ENCODE measurements at regions not wholly inside any gene's neighbourhood (a gene's known extent, or its start where the extent isn't known, plus 50 kb on each side); places are given as distances from the start of the nearest gene placed in this dataset.

DNA sequence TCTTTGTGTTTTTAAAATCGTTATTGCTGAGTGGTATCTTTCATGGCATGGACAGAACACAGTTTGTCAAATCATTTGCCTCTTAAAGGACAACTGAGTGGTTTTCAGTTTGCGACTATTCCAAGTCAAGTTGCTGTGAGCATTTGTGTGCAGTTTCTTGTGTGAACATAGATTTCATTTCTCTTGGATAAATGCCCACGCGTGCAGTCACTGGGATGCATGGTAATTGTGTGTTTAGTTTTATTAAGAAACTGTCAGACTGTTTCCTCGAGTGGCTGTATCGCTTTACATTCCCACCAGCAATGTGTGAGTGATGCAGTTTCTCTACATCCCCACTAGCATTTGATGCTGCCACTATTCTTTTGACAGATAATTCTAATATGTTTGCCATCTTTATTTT lies 154.0 kb upstream of the ARL4C start:
- Histone ChIP-seq H3K9ac (ENCODE audit: low read depth in 1 of 2, low read length in 2 of 2) (no peak overlapping the region), H3K36me3 (ENCODE audit: control insufficient read depth in 2 of 2, insufficient read depth in 2 of 2, low read length in 2 of 2) (no peaks in the 10 kb centered on the region), H3K9me3 (ENCODE audit: control insufficient read depth in 2 of 2, low read length in 2 of 2) (no peaks in the 10 kb centered on the region), H3K27ac (ENCODE audit: low read depth in 2 of 2, low read length in 2 of 2) (no peak overlapping the region), H3K27me3 (ENCODE audit: control insufficient read depth in 2 of 2, insufficient read depth in 2 of 2, low read length in 2 of 2) (peaks cover 0 to 3% of the 10 kb centered on the region in 2 donors), H3K4me3 (ENCODE audit: low read length in 2 of 2) (no peak overlapping the region), H3K4me1 (ENCODE audit: control insufficient read depth in 2 of 2, insufficient read depth in 2 of 2, low read length in 2 of 2) (no peaks in the 10 kb centered on the region)

DNA sequence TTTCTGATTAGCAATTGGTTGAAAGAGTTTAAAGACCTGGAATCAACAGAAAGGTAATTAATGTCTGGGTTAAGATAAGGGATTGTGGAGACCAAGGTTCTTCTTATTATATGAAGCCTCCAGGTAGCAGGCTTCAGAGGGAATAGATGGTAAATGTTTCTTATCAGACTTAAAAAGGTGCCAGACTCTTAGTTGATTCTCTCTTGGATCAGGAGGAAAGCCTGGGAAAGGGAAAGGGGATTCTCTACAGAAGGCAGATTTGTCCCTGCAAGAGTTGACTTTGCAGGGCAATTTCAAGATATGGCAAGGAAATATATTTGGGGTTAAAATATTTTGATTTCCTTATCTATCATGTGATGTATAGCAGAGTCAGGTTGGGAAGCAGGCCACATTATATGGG lies 153.1 kb upstream of the ARL4C start:
- no peak overlapping the region for H3K4me3 ChIP-seq (ENCODE audit: low read length in 2 of 2)
- no peaks in the 10 kb centered on the region for H3K4me1 ChIP-seq (ENCODE audit: control insufficient read depth in 2 of 2, insufficient read depth in 2 of 2, low read length in 2 of 2)
- H3K27me3 ChIP-seq (ENCODE audit: control insufficient read depth in 2 of 2, insufficient read depth in 2 of 2, low read length in 2 of 2) = peaks cover 0 to 3% of the 10 kb centered on the region in 2 donors
- H3K36me3 ChIP-seq (ENCODE audit: control insufficient read depth in 2 of 2, insufficient read depth in 2 of 2, low read length in 2 of 2) = no peaks in the 10 kb centered on the region
- H3K27ac ChIP-seq (ENCODE audit: low read depth in 2 of 2, low read length in 2 of 2) = no peak overlapping the region
- H3K9me3 ChIP-seq (ENCODE audit: control insufficient read depth in 2 of 2, low read length in 2 of 2) = no peaks in the 10 kb centered on the region
- no peak overlapping the region for H3K9ac ChIP-seq (ENCODE audit: low read depth in 1 of 2, low read length in 2 of 2)

- no peaks in the 10 kb centered on the region for H3K4me1 ChIP-seq (ENCODE audit: control insufficient read depth in 2 of 2, insufficient read depth in 2 of 2, low read length in 2 of 2)
- no peak overlapping the region for H3K4me3 ChIP-seq (ENCODE audit: low read length in 2 of 2)
- peaks cover 5 to 8% of the 10 kb centered on the region in 2 donors for H3K9me3 ChIP-seq (ENCODE audit: control insufficient read depth in 2 of 2, low read length in 2 of 2)
- H3K27ac ChIP-seq (ENCODE audit: low read depth in 2 of 2, low read length in 2 of 2) = no peak overlapping the region
- H3K36me3 ChIP-seq (ENCODE audit: control insufficient read depth in 2 of 2, insufficient read depth in 2 of 2, low read length in 2 of 2) = no peaks in the 10 kb centered on the region
- no peak overlapping the region for H3K9ac ChIP-seq (ENCODE audit: low read depth in 1 of 2, low read length in 2 of 2)
- no peaks in the 10 kb centered on the region for H3K27me3 ChIP-seq (ENCODE audit: control insufficient read depth in 2 of 2, insufficient read depth in 2 of 2, low read length in 2 of 2)
Observed at GRCh38 chr2:234643407-234643806, 146.5 kb upstream of the ARL4C start.

GRCh38 chr2:234641086-234641485 lies 144.2 kb upstream of the ARL4C start:
- no peak overlapping the region for H3K4me3 ChIP-seq (ENCODE audit: low read length in 2 of 2)

DNA sequence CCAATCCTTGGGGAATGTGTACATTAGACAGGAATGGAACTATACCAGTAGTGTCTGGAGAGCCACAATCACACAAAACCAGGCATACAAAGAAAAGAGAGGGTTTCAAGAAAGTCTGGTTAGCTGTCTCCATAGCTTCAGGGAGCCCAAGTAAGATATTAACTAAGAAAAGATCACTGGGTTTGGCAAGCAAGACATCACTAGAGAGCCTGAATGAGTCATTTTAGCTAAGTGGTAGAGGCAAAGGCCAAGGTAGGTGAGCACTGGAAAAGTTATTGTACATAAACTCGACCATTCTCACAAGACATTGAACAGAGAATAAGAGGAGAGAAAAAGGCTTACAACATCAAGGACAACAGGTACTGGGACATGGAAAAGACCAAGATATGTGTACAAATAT lies 143.8 kb upstream of the ARL4C start:
- Histone ChIP-seq H3K9me3 (ENCODE audit: control insufficient read depth in 2 of 2, low read length in 2 of 2) (peaks cover 5 to 8% of the 10 kb centered on the region in 2 donors), H3K27me3 (ENCODE audit: control insufficient read depth in 2 of 2, insufficient read depth in 2 of 2, low read length in 2 of 2) (no peaks in the 10 kb centered on the region), H3K4me3 (ENCODE audit: low read length in 2 of 2) (no peak overlapping the region), H3K36me3 (ENCODE audit: control insufficient read depth in 2 of 2, insufficient read depth in 2 of 2, low read length in 2 of 2) (no peaks in the 10 kb centered on the region), H3K4me1 (ENCODE audit: control insufficient read depth in 2 of 2, insufficient read depth in 2 of 2, low read length in 2 of 2) (no peaks in the 10 kb centered on the region), H3K9ac (ENCODE audit: low read depth in 1 of 2, low read length in 2 of 2) (no peak overlapping the region), H3K27ac (ENCODE audit: low read depth in 2 of 2, low read length in 2 of 2) (no peak overlapping the region)

More at GRCh38 chr2:234641086-234641485, 144.2 kb upstream of the ARL4C start:
- H3K27me3 ChIP-seq (ENCODE audit: control insufficient read depth in 2 of 2, insufficient read depth in 2 of 2, low read length in 2 of 2) = no peaks in the 10 kb centered on the region
- H3K9me3 ChIP-seq (ENCODE audit: control insufficient read depth in 2 of 2, low read length in 2 of 2) = peaks cover 5 to 8% of the 10 kb centered on the region in 2 donors
- H3K4me1 ChIP-seq (ENCODE audit: control insufficient read depth in 2 of 2, insufficient read depth in 2 of 2, low read length in 2 of 2) = no peaks in the 10 kb centered on the region
- H3K27ac ChIP-seq (ENCODE audit: low read depth in 2 of 2, low read length in 2 of 2) = no peak overlapping the region
- H3K9ac ChIP-seq (ENCODE audit: low read depth in 1 of 2, low read length in 2 of 2) = no peak overlapping the region
- no peaks in the 10 kb centered on the region for H3K36me3 ChIP-seq (ENCODE audit: control insufficient read depth in 2 of 2, insufficient read depth in 2 of 2, low read length in 2 of 2)

DNA sequence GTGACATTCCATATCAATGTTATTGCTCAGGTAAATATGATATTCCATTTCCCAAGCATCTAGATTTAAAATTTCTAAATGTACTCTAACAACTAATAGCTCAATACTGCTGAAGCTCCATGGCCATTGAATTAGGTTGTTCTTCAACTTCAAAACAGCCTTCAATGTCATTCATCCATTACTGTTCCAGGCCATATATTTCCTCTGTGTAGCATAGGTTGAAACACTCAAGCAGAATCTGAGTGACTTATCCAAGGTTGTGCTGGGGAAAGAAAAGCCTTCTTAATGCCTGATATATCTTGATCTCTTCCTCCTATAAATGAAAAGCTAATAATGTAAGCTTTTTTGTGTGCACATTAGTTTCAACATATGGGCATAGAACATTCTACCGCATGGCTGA lies 142.1 kb upstream of the ARL4C start:
- Histone ChIP-seq H3K4me1 (ENCODE audit: control insufficient read depth in 2 of 2, insufficient read depth in 2 of 2, low read length in 2 of 2) (no peaks in the 10 kb centered on the region), H3K9ac (ENCODE audit: low read depth in 1 of 2, low read length in 2 of 2) (no peak overlapping the region), H3K9me3 (ENCODE audit: control insufficient read depth in 2 of 2, low read length in 2 of 2) (peaks cover 5 to 6% of the 10 kb centered on the region in 2 donors), H3K4me3 (ENCODE audit: low read length in 2 of 2) (no peak overlapping the region), H3K27ac (ENCODE audit: low read depth in 2 of 2, low read length in 2 of 2) (no peak overlapping the region), H3K27me3 (ENCODE audit: control insufficient read depth in 2 of 2, insufficient read depth in 2 of 2, low read length in 2 of 2) (no peaks in the 10 kb centered on the region), H3K36me3 (ENCODE audit: control insufficient read depth in 2 of 2, insufficient read depth in 2 of 2, low read length in 2 of 2) (no peaks in the 10 kb centered on the region)

DNA sequence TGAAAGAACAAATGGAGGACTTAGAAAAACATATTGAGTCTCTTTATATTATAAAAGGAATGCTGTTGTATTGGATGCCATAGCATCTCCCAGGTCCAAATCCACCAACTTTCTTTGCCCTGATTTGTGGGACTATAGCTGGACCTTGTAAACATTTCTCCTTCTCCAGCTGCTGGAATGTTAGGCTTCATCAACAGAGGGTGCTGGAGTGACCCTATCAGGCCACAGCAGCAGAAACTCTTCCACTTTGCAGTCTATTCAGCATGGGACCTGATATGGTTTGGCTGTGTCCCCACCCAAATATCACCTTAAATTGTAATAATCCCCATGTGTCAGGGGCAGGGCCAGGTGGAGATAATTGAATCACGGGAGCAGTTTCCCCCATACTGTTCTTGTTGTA lies 138.4 kb upstream of the ARL4C start:
- no peak overlapping the region for H3K27ac ChIP-seq (ENCODE audit: low read depth in 2 of 2, low read length in 2 of 2)
- no peak overlapping the region for H3K9ac ChIP-seq (ENCODE audit: low read depth in 1 of 2, low read length in 2 of 2)
- no peaks in the 10 kb centered on the region for H3K9me3 ChIP-seq (ENCODE audit: control insufficient read depth in 2 of 2, low read length in 2 of 2)
- no peak overlapping the region for H3K4me3 ChIP-seq (ENCODE audit: low read length in 2 of 2)
- H3K27me3 ChIP-seq (ENCODE audit: control insufficient read depth in 2 of 2, insufficient read depth in 2 of 2, low read length in 2 of 2) = peaks cover 0 to under 1% of the 10 kb centered on the region in 2 donors
- H3K36me3 ChIP-seq (ENCODE audit: control insufficient read depth in 2 of 2, insufficient read depth in 2 of 2, low read length in 2 of 2) = no peaks in the 10 kb centered on the region
- H3K4me1 ChIP-seq (ENCODE audit: control insufficient read depth in 2 of 2, insufficient read depth in 2 of 2, low read length in 2 of 2) = no peaks in the 10 kb centered on the region

- no peak overlapping the region for H3K4me3 ChIP-seq (ENCODE audit: low read length in 2 of 2)
- no peaks in the 10 kb centered on the region for H3K9me3 ChIP-seq (ENCODE audit: control insufficient read depth in 2 of 2, low read length in 2 of 2)
- H3K27me3 ChIP-seq (ENCODE audit: control insufficient read depth in 2 of 2, insufficient read depth in 2 of 2, low read length in 2 of 2) = peaks cover 0 to 2% of the 10 kb centered on the region in 2 donors
- no peaks in the 10 kb centered on the region for H3K36me3 ChIP-seq (ENCODE audit: control insufficient read depth in 2 of 2, insufficient read depth in 2 of 2, low read length in 2 of 2)
- H3K9ac ChIP-seq (ENCODE audit: low read depth in 1 of 2, low read length in 2 of 2) = no peak overlapping the region
- no peak overlapping the region for H3K27ac ChIP-seq (ENCODE audit: low read depth in 2 of 2, low read length in 2 of 2)
- no peaks in the 10 kb centered on the region for H3K4me1 ChIP-seq (ENCODE audit: control insufficient read depth in 2 of 2, insufficient read depth in 2 of 2, low read length in 2 of 2)
Observed at GRCh38 chr2:234633581-234634230, 136.8 kb upstream of the ARL4C start.

GRCh38 chr2:234632527-234633391 lies 135.9 kb upstream of the ARL4C start:
- Histone ChIP-seq H3K27ac (ENCODE audit: low read depth in 2 of 2, low read length in 2 of 2) (no peak overlapping the region), H3K4me1 (ENCODE audit: control insufficient read depth in 2 of 2, insufficient read depth in 2 of 2, low read length in 2 of 2) (no peaks in the 10 kb centered on the region), H3K9ac (ENCODE audit: low read depth in 1 of 2, low read length in 2 of 2) (no peak overlapping the region), H3K4me3 (ENCODE audit: low read length in 2 of 2) (no peak overlapping the region), H3K9me3 (ENCODE audit: control insufficient read depth in 2 of 2, low read length in 2 of 2) (no peaks in the 10 kb centered on the region), H3K27me3 (ENCODE audit: control insufficient read depth in 2 of 2, insufficient read depth in 2 of 2, low read length in 2 of 2) (peaks cover 0 to 2% of the 10 kb centered on the region in 2 donors), H3K36me3 (ENCODE audit: control insufficient read depth in 2 of 2, insufficient read depth in 2 of 2, low read length in 2 of 2) (no peaks in the 10 kb centered on the region)
